ES-I3 (cell line): ENCODE measurements at regions not wholly inside any gene's neighbourhood (a gene's known extent, or its start where the extent isn't known, plus 50 kb on each side); places are given as distances from the start of the nearest gene placed in this dataset.

Source experiments
- H3K36me3 ChIP-seq: 2 replicates; pipeline ENCODE4 v1.6.1; 2013; ENCODE audit warnings: mild to moderate bottlenecking, low read length, control low read depth, moderate library complexity; ENCODE audit not compliant: insufficient read depth
- H3K4me1 ChIP-seq: 2 replicates; pipeline ENCODE4 v1.6.1; 2013; ENCODE audit warnings: mild to moderate bottlenecking, control low read depth, low read length; ENCODE audit not compliant: insufficient read depth
- H3K9ac ChIP-seq: 2 replicates; pipeline ENCODE4 v1.6.1; 2013; ENCODE audit warnings: low read depth, mild to moderate bottlenecking, low read length, moderate library complexity
- H3K9me3 ChIP-seq: 2 replicates; pipeline ENCODE4 v1.6.1; 2013; ENCODE audit warnings: mild to moderate bottlenecking, low read length, moderate library complexity; ENCODE audit not compliant: control insufficient read depth, insufficient read depth

- H3K9ac ChIP-seq = no peak overlapping the region
- H3K4me1 ChIP-seq = no peaks in the 10 kb centered on the region
- no peaks in the 10 kb centered on the region for H3K36me3 ChIP-seq
- H3K9me3 ChIP-seq = no peaks in the 10 kb centered on the region
Measured at GRCh38 chr6:23380465-23380864, 745.5 kb upstream of the NRSN1 start.

- H3K9ac ChIP-seq = no peak overlapping the region
- H3K36me3 ChIP-seq = no peaks in the 10 kb centered on the region
- H3K9me3 ChIP-seq = no peaks in the 10 kb centered on the region
- H3K4me1 ChIP-seq = no peaks in the 10 kb centered on the region
Measured at GRCh38 chr6:23388086-23388783, 737.8 kb upstream of the NRSN1 start.

- no peaks in the 10 kb centered on the region for H3K36me3 ChIP-seq
- no peak overlapping the region for H3K9ac ChIP-seq
- no peaks in the 10 kb centered on the region for H3K9me3 ChIP-seq
- no peaks in the 10 kb centered on the region for H3K4me1 ChIP-seq
Measured at GRCh38 chr6:23389386-23389785, 736.6 kb upstream of the NRSN1 start.

- no peaks in the 10 kb centered on the region for H3K36me3 ChIP-seq
- no peak overlapping the region for H3K9ac ChIP-seq
- H3K4me1 ChIP-seq = no peaks in the 10 kb centered on the region
- no peaks in the 10 kb centered on the region for H3K9me3 ChIP-seq
Measured at GRCh38 chr6:23390221-23390620, 735.8 kb upstream of the NRSN1 start.

GRCh38 chr6:23394681-23395080 is 731.3 kb upstream of the NRSN1 start:
- Histone ChIP-seq H3K9ac (no peak overlapping the region), H3K36me3 (no peaks in the 10 kb centered on the region), H3K4me1 (peaks cover 12% of the 10 kb centered on the region; the same call in 1 of the 2 replicates), H3K9me3 (no peaks in the 10 kb centered on the region)

- no peaks in the 10 kb centered on the region for H3K9me3 ChIP-seq
- no peak overlapping the region for H3K9ac ChIP-seq
- no peaks in the 10 kb centered on the region for H3K36me3 ChIP-seq
Measured at GRCh38 chr6:23395381-23395780, 730.6 kb upstream of the NRSN1 start.

GRCh38 chr6:23396949-23397348 is 729.1 kb upstream of the NRSN1 start:
- no peak overlapping the region for H3K9ac ChIP-seq
- H3K36me3 ChIP-seq = no peaks in the 10 kb centered on the region
- H3K4me1 ChIP-seq = peaks cover 12% of the 10 kb centered on the region; the same call in 1 of the 2 replicates
- no peaks in the 10 kb centered on the region for H3K9me3 ChIP-seq

More at GRCh38 chr6:23395381-23395780, 730.6 kb upstream of the NRSN1 start:
- peaks cover 12% of the 10 kb centered on the region; the same call in 1 of the 2 replicates for H3K4me1 ChIP-seq

- Histone ChIP-seq H3K9ac (no peak overlapping the region), H3K4me1 (peaks cover under 1% of the 10 kb centered on the region; the same call in 1 of the 2 replicates), H3K9me3 (no peaks in the 10 kb centered on the region), H3K36me3 (no peaks in the 10 kb centered on the region)
Measured at GRCh38 chr6:23403460-23403859, 722.6 kb upstream of the NRSN1 start.

GRCh38 chr6:23409531-23409930 is 716.5 kb upstream of the NRSN1 start:
- Histone ChIP-seq H3K4me1 (peaks cover 11% of the 10 kb centered on the region; the same call in 1 of the 2 replicates), H3K9me3 (no peaks in the 10 kb centered on the region), H3K36me3 (no peaks in the 10 kb centered on the region), H3K9ac (no peak overlapping the region)

- Histone ChIP-seq H3K4me1 (peaks cover 11% of the 10 kb centered on the region; the same call in 1 of the 2 replicates), H3K9me3 (no peaks in the 10 kb centered on the region), H3K36me3 (no peaks in the 10 kb centered on the region), H3K9ac (no peak overlapping the region)
Measured at GRCh38 chr6:23410439-23410838, 715.6 kb upstream of the NRSN1 start.

- Histone ChIP-seq H3K9me3 (no peaks in the 10 kb centered on the region), H3K9ac (no peak overlapping the region), H3K36me3 (no peaks in the 10 kb centered on the region), H3K4me1 (peaks cover 11% of the 10 kb centered on the region; the same call in 1 of the 2 replicates)
Measured at GRCh38 chr6:23412770-23413169, 713.2 kb upstream of the NRSN1 start.

GRCh38 chr6:23413327-23414050 is 712.5 kb upstream of the NRSN1 start:
- Histone ChIP-seq H3K36me3 (no peaks in the 10 kb centered on the region), H3K9me3 (no peaks in the 10 kb centered on the region), H3K4me1 (peaks cover 10% of the 10 kb centered on the region; the same call in 1 of the 2 replicates), H3K9ac (no peak overlapping the region)

- H3K36me3 ChIP-seq = no peaks in the 10 kb centered on the region
- H3K9ac ChIP-seq = no peak overlapping the region
- no peaks in the 10 kb centered on the region for H3K9me3 ChIP-seq
- H3K4me1 ChIP-seq = peaks cover 7% of the 10 kb centered on the region; the same call in 1 of the 2 replicates
Measured at GRCh38 chr6:23414051-23414445, 712.0 kb upstream of the NRSN1 start.

- Histone ChIP-seq H3K4me1 (peaks cover 7% of the 10 kb centered on the region; the same call in 1 of the 2 replicates), H3K9me3 (no peaks in the 10 kb centered on the region), H3K36me3 (no peaks in the 10 kb centered on the region), H3K9ac (no peak overlapping the region)
Measured at GRCh38 chr6:23414922-23415321, 711.1 kb upstream of the NRSN1 start.
